Adrenal gland (tissue), 9 donors: ENCODE measurements at regions not wholly inside any gene's neighbourhood (a gene's known extent, or its start where the extent isn't known, plus 50 kb on each side); places are given as distances from the start of the nearest gene placed in this dataset.
A peak's percentile ranks its signal among the peaks of the same experiment; 100 is the strongest.

Experiments used
- DNase-seq, 7 donors: peaks; one replicate each; pipeline ENCODE4 v3.0.0-alpha.2; 2019 to 2020
- H3K27ac ChIP-seq, 5 donors: fragments of 200-600 bp; sonication (generic) in 4 of 5; 1 replicate in 3 of 5; 2 replicates in 2 of 5; pipeline versions ENCODE4 v1.5.1 to v1.8.0; 2016 to 2020; ENCODE audit warnings: mild to moderate bottlenecking in 1 of 5
- H3K27me3 ChIP-seq: fragments of 200-600 bp; 2 replicates; pipeline ENCODE4 v1.8.0; 2021
- H3K36me3 ChIP-seq, 2 donors: fragments of 200-600 bp; replicated peaks in 1 of 2; 1 replicate in 1 of 2; 2 replicates in 1 of 2; pipeline versions ENCODE4 v1.5.1 to v1.8.0; 2018 to 2022
- H3K4me1 ChIP-seq, 2 donors: fragments of 200-600 bp; replicated peaks in 1 of 2; 1 replicate in 1 of 2; 2 replicates in 1 of 2; pipeline versions ENCODE4 v1.5.1 to v1.8.0; 2018 to 2021
- H3K4me3 ChIP-seq, 4 donors: fragments of 200-600 bp; sonication (generic) in 3 of 4; one replicate each; pipeline ENCODE4 v1.5.1; 2016 to 2018
- H3K9me3 ChIP-seq, 3 donors: fragments of 200-600 bp; sonication (generic) in 1 of 3; replicated peaks in 1 of 3; 1 replicate in 2 of 3; 2 replicates in 1 of 3; pipeline versions ENCODE4 v1.5.1 to v1.8.0; 2016 to 2021
- POLR2A ChIP-seq, 2 donors: fragments of 450-650 bp; IDR thresholded peaks; one replicate each; pipeline ENCODE4 v1.6.1; 2017; ENCODE audit warnings: antibody characterized with exemption in 2 of 2, mild to moderate bottlenecking in 2 of 2, moderate library complexity in 1 of 2
- WGBS, 4 donors: extraction: QIAGEN DNeasy Blood & Tissue Kit in 2 of 4; methylation state at CpG; one replicate each; pipeline versions ENCODE4 v1.1.5 to v1.1.7; 2013 to 2017; 5-methylcytosine and 5-hydroxymethylcytosine counted together
- intact Hi-C, 2 donors: fragments of 100-400 bp; cut with DNase I; formaldehyde crosslinking; loops; one replicate each; pipeline versions ENCODE4 v1.14.1 to v1.15.0; 2022 to 2023
- TF ChIP-seq, protein P1 (sequence below), 6 experiments: fragments of 450-650 bp in 4 of 6; fragments of 200-600 bp in 2 of 6; sonication (generic) in 1 of 6; IDR thresholded peaks; 1 replicate in 5 of 6; 2 replicates in 1 of 6; pipeline versions ENCODE4 v1.5.1 to v1.8.0; 2016 to 2021; ENCODE audit warnings: antibody characterized with exemption in 6 of 6, mild to moderate bottlenecking in 2 of 6, moderate library complexity in 1 of 6
- donor health status: healthy with polysubstance abuse.
- donor health status: Bipolar disorder and iron deficiency.
- donor health status: DM: yes; HTN: yes; CAD: no.
- donor health status: DM: no; HTN: no; CAD: no.
- donor health status: DM: no; HTN: no; CAD: no.

DNA sequence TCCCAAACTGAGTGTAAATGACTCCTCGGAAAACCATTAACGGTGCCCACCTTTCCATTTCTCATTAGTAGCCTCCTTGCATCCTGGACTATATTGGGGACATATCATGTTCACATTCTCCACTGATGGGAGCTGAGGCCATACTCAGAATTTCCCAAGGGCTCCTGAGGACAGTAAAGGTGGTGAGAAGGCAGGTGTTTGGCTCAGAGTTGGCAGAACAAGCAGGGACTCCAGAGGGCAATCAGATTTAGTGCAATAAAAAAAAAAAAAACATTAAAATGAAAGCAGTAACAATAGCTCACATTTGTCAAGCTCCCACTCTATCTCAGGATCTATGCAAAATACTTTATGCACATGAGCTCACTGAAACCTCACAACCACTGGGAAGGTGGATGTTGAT lies 401.4 kb downstream of the MAFB start:
- Histone ChIP-seq H3K27me3 (no peaks in the 10 kb centered on the region), H3K4me1 (no peaks in the 10 kb centered on the region), H3K9me3 (no peaks in the 10 kb centered on the region), H3K36me3 (no peaks in the 10 kb centered on the region), H3K27ac (no peak overlapping the region), H3K4me3 (no peak overlapping the region)
- intact Hi-C loops: no loop called here
- 86 to 97% (median 93%) methylated on average over 2 of the region's 2 CpGs for WGBS, 4 donors
- no peak for TF ChIP-seq POLR2A (IDR thresholded peaks at IDR 0.05)
- TF ChIP-seq, protein P1, sequence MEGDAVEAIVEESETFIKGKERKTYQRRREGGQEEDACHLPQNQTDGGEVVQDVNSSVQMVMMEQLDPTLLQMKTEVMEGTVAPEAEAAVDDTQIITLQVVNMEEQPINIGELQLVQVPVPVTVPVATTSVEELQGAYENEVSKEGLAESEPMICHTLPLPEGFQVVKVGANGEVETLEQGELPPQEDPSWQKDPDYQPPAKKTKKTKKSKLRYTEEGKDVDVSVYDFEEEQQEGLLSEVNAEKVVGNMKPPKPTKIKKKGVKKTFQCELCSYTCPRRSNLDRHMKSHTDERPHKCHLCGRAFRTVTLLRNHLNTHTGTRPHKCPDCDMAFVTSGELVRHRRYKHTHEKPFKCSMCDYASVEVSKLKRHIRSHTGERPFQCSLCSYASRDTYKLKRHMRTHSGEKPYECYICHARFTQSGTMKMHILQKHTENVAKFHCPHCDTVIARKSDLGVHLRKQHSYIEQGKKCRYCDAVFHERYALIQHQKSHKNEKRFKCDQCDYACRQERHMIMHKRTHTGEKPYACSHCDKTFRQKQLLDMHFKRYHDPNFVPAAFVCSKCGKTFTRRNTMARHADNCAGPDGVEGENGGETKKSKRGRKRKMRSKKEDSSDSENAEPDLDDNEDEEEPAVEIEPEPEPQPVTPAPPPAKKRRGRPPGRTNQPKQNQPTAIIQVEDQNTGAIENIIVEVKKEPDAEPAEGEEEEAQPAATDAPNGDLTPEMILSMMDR (IDR thresholded peaks at IDR 0.05): no peak
- no peak for DNase-seq

GRCh38 chr20:40286975-40287531 lies 402.0 kb downstream of the MAFB start:
- H3K4me3 ChIP-seq: no peak overlapping the region
- WGBS, 4 donors: 60 to 78% (median 70%) methylated on average over 4 to 10 of the region's 10 CpGs
- no peaks in the 10 kb centered on the region for H3K36me3 ChIP-seq
- peak; percentile 48 to 86 (median 73) for DNase-seq
- no peak for TF ChIP-seq POLR2A (IDR thresholded peaks at IDR 0.05)
- TF ChIP-seq, protein P1 (IDR thresholded peaks at IDR 0.05): no peak
- H3K27me3 ChIP-seq: no peaks in the 10 kb centered on the region
- intact Hi-C loops: no loop called here
- no peak overlapping the region for H3K27ac ChIP-seq
- H3K4me1 ChIP-seq: no peaks in the 10 kb centered on the region
- no peaks in the 10 kb centered on the region for H3K9me3 ChIP-seq

- TF ChIP-seq POLR2A (IDR thresholded peaks at IDR 0.05): no peak
- TF ChIP-seq, protein P1 (IDR thresholded peaks at IDR 0.05): no peak
- no peaks in the 10 kb centered on the region for H3K9me3 ChIP-seq
- 81 to 96% (median 92%) methylated on average over 2 of the region's 2 CpGs for WGBS, 4 donors
- H3K27me3 ChIP-seq: no peaks in the 10 kb centered on the region
- H3K4me1 ChIP-seq: peaks cover 0 to 6% of the 10 kb centered on the region in 2 donors
- H3K36me3 ChIP-seq: no peaks in the 10 kb centered on the region
- no peak overlapping the region for H3K4me3 ChIP-seq
- no peak overlapping the region for H3K27ac ChIP-seq
- no peak for DNase-seq
- intact Hi-C loops: no loop called here
These were observed 404.4 kb downstream of the MAFB start for GRCh38 chr20:40284611-40285010.

GRCh38 chr20:40283689-40284088 lies 405.3 kb downstream of the MAFB start:
- 63 to 92% (median 77%) methylated on average over 1 of the region's 1 CpG for WGBS, 4 donors
- no peak overlapping the region for H3K4me3 ChIP-seq
- no peaks in the 10 kb centered on the region for H3K36me3 ChIP-seq
- no peaks in the 10 kb centered on the region for H3K9me3 ChIP-seq
- intact Hi-C loops: no loop called here
- TF ChIP-seq, protein P1 (IDR thresholded peaks at IDR 0.05): no peak
- no peak for TF ChIP-seq POLR2A (IDR thresholded peaks at IDR 0.05)
- H3K27ac ChIP-seq: no peak overlapping the region
- DNase-seq: no peak
- no peaks in the 10 kb centered on the region for H3K27me3 ChIP-seq
- H3K4me1 ChIP-seq: peaks cover 0 to 13% of the 10 kb centered on the region in 2 donors
